H9 (cell line): ENCODE measurements at regions not wholly inside any gene's neighbourhood (a gene's known extent, or its start where the extent isn't known, plus 50 kb on each side); places are given as distances from the start of the nearest gene placed in this dataset.

Experiments used
- DNase-seq: peaks from one replicate; pipeline ENCODE4 v3.0.0-alpha.2; 2017
- H2AFZ ChIP-seq: one replicate; pipeline ENCODE4 v1.6.1; 2013; ENCODE audit warnings: mild to moderate bottlenecking, low read length, control low read depth, moderate library complexity
- H2AK5ac ChIP-seq: 2 replicates; pipeline ENCODE4 v1.6.1; 2013; ENCODE audit warnings: low read length, control low read depth, mixed read lengths; ENCODE audit not compliant: insufficient read length
- H2BK120ac ChIP-seq: one replicate; pipeline ENCODE4 v1.6.1; 2013; ENCODE audit warnings: low read depth, mild to moderate bottlenecking, low read length, control low read depth, inconsistent platforms; ENCODE audit not compliant: poor library complexity, severe bottlenecking
- H2BK12ac ChIP-seq: 2 replicates; pipeline ENCODE4 v1.6.1; 2013; ENCODE audit warnings: low read length, control low read depth, mixed read lengths, low read depth; ENCODE audit not compliant: insufficient read length
- H2BK15ac ChIP-seq: 2 replicates; pipeline ENCODE4 v1.6.1; 2013; ENCODE audit warnings: low read depth, low read length, control low read depth
- H2BK20ac ChIP-seq: one replicate; pipeline ENCODE4 v1.6.1; 2013; ENCODE audit warnings: low read depth, mild to moderate bottlenecking, low read length, control low read depth, inconsistent platforms; ENCODE audit not compliant: poor library complexity, severe bottlenecking
- H2BK5ac ChIP-seq: 2 replicates; pipeline ENCODE4 v1.6.1; 2013; ENCODE audit warnings: low read length, control low read depth, mixed read lengths; ENCODE audit not compliant: insufficient read length
- H3K14ac ChIP-seq: 2 replicates; pipeline ENCODE4 v1.6.1; 2013; ENCODE audit warnings: low read length, control low read depth; ENCODE audit not compliant: insufficient read depth
- H3K18ac ChIP-seq: 2 replicates; pipeline ENCODE4 v1.6.1; 2013; ENCODE audit warnings: low read depth, mild to moderate bottlenecking, mixed read lengths, low read length, control low read depth; ENCODE audit not compliant: insufficient read length
- H3K23ac ChIP-seq: 2 replicates; pipeline ENCODE4 v1.6.1; 2013; ENCODE audit warnings: low read length, control low read depth, mixed read lengths, low read depth; ENCODE audit not compliant: insufficient read length
- H3K23me2 ChIP-seq: 2 replicates; pipeline ENCODE4 v1.6.1; 2013; ENCODE audit warnings: low read depth, mild to moderate bottlenecking, mixed read lengths, low read length, control low read depth; ENCODE audit not compliant: insufficient read length, poor library complexity, severe bottlenecking
- H3K27ac ChIP-seq: 2 replicates; pipeline ENCODE4 v1.5.1; 2013; ENCODE audit warnings: low read length, control low read depth, mixed read lengths, low read depth; ENCODE audit not compliant: insufficient read length
- H3K27me3 ChIP-seq: 2 replicates; pipeline ENCODE4 v1.6.1; 2013; ENCODE audit warnings: low read length, control low read depth, inconsistent platforms; ENCODE audit not compliant: insufficient read depth
- H3K4ac ChIP-seq: 2 replicates; pipeline ENCODE4 v1.6.1; 2013; ENCODE audit warnings: low read depth, mild to moderate bottlenecking, control low read depth, inconsistent platforms, low read length, moderate library complexity
- H3K4me1 ChIP-seq: 2 replicates; pipeline ENCODE4 v1.6.1; 2013; ENCODE audit warnings: low read length, control low read depth, inconsistent platforms; ENCODE audit not compliant: insufficient read depth
- H3K4me2 ChIP-seq: 2 replicates; pipeline ENCODE4 v1.6.1; 2013; ENCODE audit warnings: low read length, control low read depth, mixed read lengths; ENCODE audit not compliant: insufficient read length, insufficient read depth
- H3K56ac ChIP-seq: 2 replicates; pipeline ENCODE4 v1.6.1; 2013; ENCODE audit warnings: low read depth, mild to moderate bottlenecking, mixed read lengths, low read length, control low read depth; ENCODE audit not compliant: insufficient read length
- H3K79me1 ChIP-seq: 2 replicates; pipeline ENCODE4 v1.6.1; 2013; ENCODE audit warnings: low read depth, mild to moderate bottlenecking, moderate library complexity, low read length, control low read depth, inconsistent platforms; ENCODE audit not compliant: insufficient read depth, poor library complexity, severe bottlenecking
- H3K79me2 ChIP-seq: 2 replicates; pipeline ENCODE4 v1.6.1; 2013; ENCODE audit warnings: low read length, control low read depth, inconsistent platforms; ENCODE audit not compliant: insufficient read depth
- H3K9ac ChIP-seq: 2 replicates; pipeline ENCODE4 v1.6.1; 2013; ENCODE audit warnings: low read length, control low read depth, mixed read lengths; ENCODE audit not compliant: insufficient read length; ENCODE audit errors: extremely low read depth
- H3K9me3 ChIP-seq: one replicate; pipeline ENCODE4 v1.6.1; 2013; ENCODE audit warnings: low read depth, low read length, inconsistent platforms; ENCODE audit not compliant: control insufficient read depth
- H3T11ph ChIP-seq: one replicate; pipeline ENCODE4 v1.6.1; 2013; ENCODE audit warnings: mild to moderate bottlenecking, low read length, control low read depth, inconsistent platforms
- H4K20me1 ChIP-seq: one replicate; pipeline ENCODE4 v1.6.1; 2013; ENCODE audit not compliant: control insufficient read depth, insufficient read length, insufficient read depth
- H4K5ac ChIP-seq: 2 replicates; pipeline ENCODE4 v1.6.1; 2013; ENCODE audit warnings: low read depth, mild to moderate bottlenecking, mixed read lengths, low read length, control low read depth; ENCODE audit not compliant: insufficient read length
- H4K8ac ChIP-seq: replicated peaks from 2 replicates; pipeline ENCODE4 v1.6.1; 2013; ENCODE audit warnings: low read length, control low read depth, mixed read lengths, low read depth; ENCODE audit not compliant: insufficient read length
- H4K91ac ChIP-seq: 2 replicates; pipeline ENCODE4 v1.6.1; 2013; ENCODE audit warnings: low read depth, mild to moderate bottlenecking, moderate library complexity, mixed read lengths, low read length, control low read depth; ENCODE audit not compliant: insufficient read length
- H3K27ac Mint-ChIP-seq, 3 experiments: 2 replicates in 2 of 3; 3 replicates in 1 of 3; pipeline ENCODE4 v1.8.0; 2020 to 2021; ENCODE audit warnings: mixed read lengths in 3 of 3, mild to moderate bottlenecking in 1 of 3, moderate library complexity in 1 of 3
- H3K27me3 Mint-ChIP-seq: 2 replicates; pipeline ENCODE4 v1.8.0; 2021; ENCODE audit warnings: low read depth, mild to moderate bottlenecking, moderate library complexity, mixed read lengths
- H3K36me3 Mint-ChIP-seq, 3 experiments: 2 replicates in 2 of 3; 3 replicates in 1 of 3; pipeline ENCODE4 v1.8.0; 2020 to 2021; ENCODE audit warnings: low read depth in 3 of 3, mixed read lengths in 3 of 3; ENCODE audit not compliant: insufficient read depth in 1 of 3
- H3K4me1 Mint-ChIP-seq, 2 experiments: 2 replicates each; pipeline ENCODE4 v1.8.0; 2020; ENCODE audit warnings: mixed read lengths in 2 of 2
- H3K4me3 Mint-ChIP-seq, 2 experiments: 2 replicates in 1 of 2; 3 replicates in 1 of 2; pipeline ENCODE4 v1.8.0; 2020 to 2021; ENCODE audit warnings: mild to moderate bottlenecking in 2 of 2, mixed read lengths in 2 of 2, moderate library complexity in 1 of 2
- H3K9me3 Mint-ChIP-seq, 2 experiments: 2 replicates in 1 of 2; 3 replicates in 1 of 2; pipeline ENCODE4 v1.8.0; 2020; ENCODE audit warnings: mild to moderate bottlenecking in 2 of 2, mixed read lengths in 2 of 2, moderate library complexity in 1 of 2
- WGBS: extraction: QIAGEN DNeasy Blood & Tissue Kit; methylation state at CpG from one replicate; pipeline ENCODE4 v1.1.7; 2013; ENCODE audit warnings: missing lambda C conversion rate, low lambda C conversion rate, mixed read lengths; ENCODE audit not compliant: insufficient read length; ENCODE audit errors: extremely low coverage; 5-methylcytosine and 5-hydroxymethylcytosine counted together
- TF ChIP-seq, protein P1 (sequence below): fragments of 200-600 bp; sonication (generic); conservative IDR thresholded peaks from 3 replicates; pipeline ENCODE4 v1.8.0; 2021; ENCODE audit warnings: antibody characterized with exemption, mild to moderate bottlenecking

DNA sequence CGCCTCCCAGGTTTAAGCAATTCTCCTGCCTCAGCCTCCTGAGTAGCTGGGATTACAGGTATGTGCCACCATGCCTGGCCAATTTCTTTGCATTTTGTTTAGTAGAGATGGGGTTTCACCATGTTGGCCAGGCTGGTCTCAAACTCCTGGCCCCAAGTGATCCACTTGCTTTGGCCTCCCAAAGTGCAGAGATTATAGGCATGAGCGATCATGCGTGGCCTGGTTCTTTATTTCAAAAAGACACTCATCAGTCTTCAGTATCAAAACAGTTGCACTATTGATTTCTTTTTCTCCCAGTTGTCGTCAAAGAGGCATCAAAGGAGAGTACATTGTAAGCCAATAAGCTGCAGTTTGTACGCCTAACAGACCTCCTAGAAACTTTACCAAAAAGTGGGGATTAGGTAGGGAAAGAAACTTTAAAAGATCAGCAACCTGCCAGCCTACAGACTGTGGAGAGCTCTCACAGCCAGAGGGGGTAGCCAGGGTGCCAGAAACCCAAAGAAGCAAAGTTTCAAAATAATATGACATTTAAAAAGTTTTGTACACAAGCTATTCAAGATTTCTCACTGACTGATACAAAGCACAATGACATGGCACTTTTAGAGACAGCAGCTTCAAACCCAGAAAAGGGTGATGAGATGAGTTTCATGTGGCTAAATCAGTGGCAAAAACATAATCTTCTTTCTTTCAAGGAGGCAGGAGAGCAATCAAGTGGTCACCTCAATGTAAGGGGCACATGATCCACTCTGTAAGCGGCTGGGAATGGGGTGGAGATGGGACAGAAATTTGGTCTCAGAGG is 83.0 kb upstream of the RALY start:
- TF ChIP-seq, protein P1, sequence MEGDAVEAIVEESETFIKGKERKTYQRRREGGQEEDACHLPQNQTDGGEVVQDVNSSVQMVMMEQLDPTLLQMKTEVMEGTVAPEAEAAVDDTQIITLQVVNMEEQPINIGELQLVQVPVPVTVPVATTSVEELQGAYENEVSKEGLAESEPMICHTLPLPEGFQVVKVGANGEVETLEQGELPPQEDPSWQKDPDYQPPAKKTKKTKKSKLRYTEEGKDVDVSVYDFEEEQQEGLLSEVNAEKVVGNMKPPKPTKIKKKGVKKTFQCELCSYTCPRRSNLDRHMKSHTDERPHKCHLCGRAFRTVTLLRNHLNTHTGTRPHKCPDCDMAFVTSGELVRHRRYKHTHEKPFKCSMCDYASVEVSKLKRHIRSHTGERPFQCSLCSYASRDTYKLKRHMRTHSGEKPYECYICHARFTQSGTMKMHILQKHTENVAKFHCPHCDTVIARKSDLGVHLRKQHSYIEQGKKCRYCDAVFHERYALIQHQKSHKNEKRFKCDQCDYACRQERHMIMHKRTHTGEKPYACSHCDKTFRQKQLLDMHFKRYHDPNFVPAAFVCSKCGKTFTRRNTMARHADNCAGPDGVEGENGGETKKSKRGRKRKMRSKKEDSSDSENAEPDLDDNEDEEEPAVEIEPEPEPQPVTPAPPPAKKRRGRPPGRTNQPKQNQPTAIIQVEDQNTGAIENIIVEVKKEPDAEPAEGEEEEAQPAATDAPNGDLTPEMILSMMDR: no peak
- H3K9me3 ChIP-seq: no peaks in the 10 kb centered on the region
- H3K23ac ChIP-seq: no peak overlapping the region
- no peaks in the 10 kb centered on the region for H3K27me3 ChIP-seq
- no peak overlapping the region for H3K4me2 ChIP-seq
- Mint-ChIP-seq H3K36me3 (no peaks in the 10 kb centered on the region), H3K4me1 (peaks cover 4 to 8% of the 10 kb centered on the region in 2 experiments), H3K9me3 (no peaks in the 10 kb centered on the region), H3K27ac (no peak overlapping the region; a peak in 1 of 7 replicates), H3K27me3 (peaks cover 3% of the 10 kb centered on the region; the same call in 1 of the 2 replicates), H3K4me3 (no peak overlapping the region)
- H4K5ac ChIP-seq: no peak overlapping the region
- H3K23me2 ChIP-seq: no peaks in the 10 kb centered on the region
- no peak overlapping the region for H4K8ac ChIP-seq
- no peak overlapping the region for H3K9ac ChIP-seq
- no peaks in the 10 kb centered on the region for H3K79me2 ChIP-seq
- H4K20me1 ChIP-seq: no peaks in the 10 kb centered on the region
- H4K91ac ChIP-seq: no peak overlapping the region
- H2AK5ac ChIP-seq: no peak overlapping the region
- no peak overlapping the region for H2BK120ac ChIP-seq
- H3K14ac ChIP-seq: no peak overlapping the region
- no peak overlapping the region for H2BK5ac ChIP-seq
- no peak overlapping the region for H2BK15ac ChIP-seq
- no CpG with 5 or more reads among the region's 6 CpGs for WGBS
- DNase-seq: no peak
- H3K56ac ChIP-seq: no peak overlapping the region
- no peaks in the 10 kb centered on the region for H3K79me1 ChIP-seq
- no peak overlapping the region for H2BK20ac ChIP-seq
- no peak overlapping the region for H3K27ac ChIP-seq
- no peak overlapping the region for H2BK12ac ChIP-seq
- no peaks in the 10 kb centered on the region for H3K4me1 ChIP-seq
- no peak overlapping the region for H3K4ac ChIP-seq
- H3K18ac ChIP-seq: no peak overlapping the region
- H2AFZ ChIP-seq: no peak overlapping the region
- no peak overlapping the region for H3T11ph ChIP-seq
